ENCODE measurements at regions not wholly inside any gene's neighbourhood (a gene's known extent, or its start where the extent isn't known, plus 50 kb on each side); places are given as distances from the start of the nearest gene placed in this dataset.

DNA sequence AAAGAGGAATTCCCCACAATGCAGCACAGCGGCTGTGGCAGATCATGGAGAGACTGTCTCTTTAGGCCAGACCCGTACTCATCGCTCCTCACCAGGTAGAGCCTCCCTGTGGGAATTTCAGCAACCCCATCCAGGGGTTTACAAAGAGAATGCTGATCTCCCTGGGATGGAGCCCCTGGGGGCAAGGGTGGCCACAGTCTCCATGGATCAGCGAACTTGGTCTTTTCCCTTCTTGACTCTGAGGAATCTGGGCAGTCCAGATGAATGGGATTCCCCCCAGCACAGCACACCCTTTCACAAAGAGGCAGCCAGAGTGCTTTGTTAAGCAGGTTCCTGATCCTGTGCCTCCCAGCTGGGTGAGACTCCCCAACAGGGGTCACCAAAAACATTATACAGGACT, 108.7 kb upstream of the RGMB start:
- no peaks in the 10 kb centered on the region for H3K9me3 ChIP-seq (ENCODE audit: control insufficient read depth in 1 of 2, low read length in 2 of 2)
- Mint-ChIP-seq H3K4me3 (no peak overlapping the region), H3K27me3 (peaks cover 6 to 10% of the 10 kb centered on the region in 2 donors), H3K36me3 (no peaks in the 10 kb centered on the region), H3K9me3 (peaks cover 0 to 11% (median 3%) of the 10 kb centered on the region in 8 donors), H3K27ac (no peak overlapping the region), H3K4me1 (no peaks in the 10 kb centered on the region)
- no peak overlapping the region for H3K27ac ChIP-seq (ENCODE audit: low read depth, low read length)
- intact Hi-C loops (cut with micrococcal nuclease) = no loop called here
- no peaks in the 10 kb centered on the region for H3K27me3 ChIP-seq (ENCODE audit: insufficient read depth, low read length)
- H3K4me3 ChIP-seq (ENCODE audit: low read length in 2 of 2) = no peak overlapping the region
- H3K36me3 ChIP-seq (ENCODE audit: insufficient read depth, low read length) = no peaks in the 10 kb centered on the region
- ChIA-PET POLR2A (ENCODE audit: partially characterized antibody) (interaction anchor here (0.5 kb wide), 1 partner anchor 992 kb away, joined by 3 read pairs; no protein-coding TSS in a partner anchor), CTCF (ENCODE audit: partially characterized antibody) (no interaction called here)
- no peak for DNase-seq
- H3K4me1 ChIP-seq (ENCODE audit: insufficient read depth, low read length) = no peaks in the 10 kb centered on the region

GRCh38 chr5:98679963-98680362, 93.5 kb upstream of the RGMB start:
- Mint-ChIP-seq H3K36me3 (no peaks in the 10 kb centered on the region), H3K27me3 (peaks cover 0 to 3% of the 10 kb centered on the region in 2 donors), H3K9me3 (peaks cover 0 to 12% (median 3%) of the 10 kb centered on the region in 8 donors), H3K4me3 (no peak overlapping the region), H3K4me1 (peaks cover 0 to 8% (median 2%) of the 10 kb centered on the region in 4 donors), H3K27ac (no peak overlapping the region)
- ChIA-PET CTCF (ENCODE audit: partially characterized antibody) (no interaction called here), POLR2A (ENCODE audit: partially characterized antibody) (no interaction called here)
- H3K4me1 ChIP-seq (ENCODE audit: insufficient read depth, low read length) = no peaks in the 10 kb centered on the region
- intact Hi-C loops (cut with micrococcal nuclease) = no loop called here
- no peak for DNase-seq
- H3K4me3 ChIP-seq (ENCODE audit: low read length in 2 of 2) = no peak overlapping the region
- H3K36me3 ChIP-seq (ENCODE audit: insufficient read depth, low read length) = no peaks in the 10 kb centered on the region
- no peak overlapping the region for H3K27ac ChIP-seq (ENCODE audit: low read depth, low read length)
- H3K9me3 ChIP-seq (ENCODE audit: control insufficient read depth in 1 of 2, low read length in 2 of 2) = no peaks in the 10 kb centered on the region
- H3K27me3 ChIP-seq (ENCODE audit: insufficient read depth, low read length) = no peaks in the 10 kb centered on the region

DNA sequence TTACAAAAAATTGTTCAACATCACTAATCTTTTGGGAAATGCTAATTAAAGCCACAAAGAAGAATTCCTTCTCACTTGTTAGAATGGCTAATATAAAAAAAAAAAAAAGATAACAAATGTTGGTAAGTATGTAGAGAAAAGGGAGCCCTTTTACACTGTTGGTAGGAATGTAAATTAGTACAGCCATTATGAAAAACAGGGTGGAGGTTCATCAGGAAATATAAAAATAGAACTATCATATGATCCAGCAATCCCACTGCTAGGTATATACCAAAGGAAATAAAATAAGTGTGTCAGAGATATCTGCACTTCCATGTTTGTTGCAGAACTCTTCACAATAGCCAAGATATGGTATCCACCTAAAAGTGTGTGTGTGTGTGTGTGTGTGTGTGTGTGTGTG, 83.5 kb upstream of the RGMB start:
- H3K4me1 Mint-ChIP-seq = peaks cover 0 to 1% (median 0%) of the 10 kb centered on the region in 4 donors
- Histone ChIP-seq H3K27ac (ENCODE audit: low read depth, low read length) (no peak overlapping the region), H3K36me3 (ENCODE audit: insufficient read depth, low read length) (no peaks in the 10 kb centered on the region), H3K27me3 (ENCODE audit: insufficient read depth, low read length) (no peaks in the 10 kb centered on the region), H3K4me3 (ENCODE audit: low read length in 2 of 2) (no peak overlapping the region), H3K4me1 (ENCODE audit: insufficient read depth, low read length) (no peaks in the 10 kb centered on the region), H3K9me3 (ENCODE audit: control insufficient read depth in 1 of 2, low read length in 2 of 2) (no peaks in the 10 kb centered on the region)
- CTCF ChIA-PET (ENCODE audit: partially characterized antibody) = no interaction called here
- POLR2A ChIA-PET (ENCODE audit: partially characterized antibody) = no interaction called here
- intact Hi-C loops (cut with micrococcal nuclease) = no loop called here
- no peak overlapping the region for H3K4me3 Mint-ChIP-seq
- no peak overlapping the region for H3K27ac Mint-ChIP-seq
- H3K27me3 Mint-ChIP-seq = no peaks in the 10 kb centered on the region
- DNase-seq = no peak
- peaks cover 0 to 46% (median 23%) of the 10 kb centered on the region in 8 donors for H3K9me3 Mint-ChIP-seq
- no peaks in the 10 kb centered on the region for H3K36me3 Mint-ChIP-seq

DNA sequence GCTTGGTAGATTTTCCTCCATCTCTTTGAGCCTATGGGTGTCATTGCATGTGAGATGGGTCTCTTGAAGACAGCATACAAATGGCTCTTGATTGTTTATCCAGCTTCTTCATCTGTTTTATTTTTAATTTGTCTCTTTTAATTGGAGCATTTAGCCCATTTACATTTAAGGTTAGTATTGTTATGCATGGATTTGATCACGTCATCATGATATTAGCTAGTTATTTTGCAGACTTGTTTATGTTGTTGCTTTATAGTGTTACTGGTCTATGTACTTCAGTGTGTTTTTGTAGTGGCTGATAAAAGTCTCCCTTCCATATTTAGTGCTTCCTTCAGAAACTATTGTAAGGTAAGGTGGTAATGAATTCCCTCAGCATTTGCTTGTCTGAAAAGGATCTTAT, 78.6 kb upstream of the RGMB start:
- H3K27me3 Mint-ChIP-seq = peaks cover 2 to 6% of the 10 kb centered on the region in 2 donors
- no peak overlapping the region for H3K27ac Mint-ChIP-seq
- no peaks in the 10 kb centered on the region for H3K36me3 Mint-ChIP-seq
- Histone ChIP-seq H3K4me3 (ENCODE audit: low read length in 2 of 2) (no peak overlapping the region), H3K27me3 (ENCODE audit: insufficient read depth, low read length) (no peaks in the 10 kb centered on the region), H3K36me3 (ENCODE audit: insufficient read depth, low read length) (no peaks in the 10 kb centered on the region), H3K9me3 (ENCODE audit: control insufficient read depth in 1 of 2, low read length in 2 of 2) (no peaks in the 10 kb centered on the region), H3K4me1 (ENCODE audit: insufficient read depth, low read length) (no peaks in the 10 kb centered on the region), H3K27ac (ENCODE audit: low read depth, low read length) (no peak overlapping the region)
- DNase-seq = no peak
- H3K4me1 Mint-ChIP-seq = no peaks in the 10 kb centered on the region
- no peak overlapping the region for H3K4me3 Mint-ChIP-seq
- H3K9me3 Mint-ChIP-seq = peaks cover 2 to 44% (median 22%) of the 10 kb centered on the region in 8 donors
- ChIA-PET CTCF (ENCODE audit: partially characterized antibody) (no interaction called here), POLR2A (ENCODE audit: partially characterized antibody) (no interaction called here)
- intact Hi-C loops (cut with micrococcal nuclease) = no loop called here

- H3K27me3 ChIP-seq (ENCODE audit: insufficient read depth, low read length) = no peaks in the 10 kb centered on the region
- H3K36me3 ChIP-seq (ENCODE audit: insufficient read depth, low read length) = no peaks in the 10 kb centered on the region
- no peak overlapping the region for H3K4me3 Mint-ChIP-seq
- intact Hi-C loops (cut with micrococcal nuclease) = no loop called here
- DNase-seq = no peak
- no peaks in the 10 kb centered on the region for H3K9me3 ChIP-seq (ENCODE audit: control insufficient read depth in 1 of 2, low read length in 2 of 2)
- no peaks in the 10 kb centered on the region for H3K4me1 ChIP-seq (ENCODE audit: insufficient read depth, low read length)
- no peaks in the 10 kb centered on the region for H3K4me1 Mint-ChIP-seq
- H3K27ac Mint-ChIP-seq = no peak overlapping the region
- H3K36me3 Mint-ChIP-seq = no peaks in the 10 kb centered on the region
- H3K4me3 ChIP-seq (ENCODE audit: low read length in 2 of 2) = no peak overlapping the region
- H3K9me3 Mint-ChIP-seq = peaks cover 12 to 38% (median 24%) of the 10 kb centered on the region in 8 donors
- ChIA-PET POLR2A (ENCODE audit: partially characterized antibody) (no interaction called here), CTCF (ENCODE audit: partially characterized antibody) (no interaction called here)
- H3K27me3 Mint-ChIP-seq = peaks cover 4 to 11% of the 10 kb centered on the region in 2 donors
- no peak overlapping the region for H3K27ac ChIP-seq (ENCODE audit: low read depth, low read length)
Observed at GRCh38 chr5:98698359-98698758, 75.1 kb upstream of the RGMB start.

DNA sequence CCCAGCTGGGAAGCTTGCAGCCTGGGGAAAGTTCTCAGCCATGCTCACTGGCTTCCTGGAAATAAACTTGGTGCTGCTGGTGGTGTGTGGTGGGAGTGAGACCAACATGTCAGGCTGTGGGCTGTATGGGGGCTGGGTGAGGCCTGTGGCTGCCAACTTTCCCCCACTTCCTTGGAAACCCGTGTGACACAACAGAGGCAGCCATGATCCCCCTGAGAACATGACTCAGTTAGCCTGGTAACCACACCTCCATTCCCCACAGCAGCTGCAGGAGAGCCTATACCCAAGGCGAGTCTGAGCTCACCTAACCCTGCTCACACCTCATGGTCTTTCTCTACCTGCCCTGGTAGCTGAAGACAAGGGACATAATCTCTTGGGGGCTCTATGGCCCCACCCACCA, 72.7 kb upstream of the RGMB start:
- ChIA-PET POLR2A (ENCODE audit: partially characterized antibody) (no interaction called here), CTCF (ENCODE audit: partially characterized antibody) (no interaction called here)
- Histone ChIP-seq H3K9me3 (ENCODE audit: control insufficient read depth in 1 of 2, low read length in 2 of 2) (no peaks in the 10 kb centered on the region), H3K36me3 (ENCODE audit: insufficient read depth, low read length) (no peaks in the 10 kb centered on the region), H3K27me3 (ENCODE audit: insufficient read depth, low read length) (no peaks in the 10 kb centered on the region), H3K4me3 (ENCODE audit: low read length in 2 of 2) (no peak overlapping the region), H3K4me1 (ENCODE audit: insufficient read depth, low read length) (no peaks in the 10 kb centered on the region), H3K27ac (ENCODE audit: low read depth, low read length) (no peak overlapping the region)
- peaks cover 9 to 28% (median 20%) of the 10 kb centered on the region in 8 donors for H3K9me3 Mint-ChIP-seq
- DNase-seq = no peak
- H3K4me3 Mint-ChIP-seq = no peak overlapping the region
- intact Hi-C loops (cut with micrococcal nuclease) = no loop called here
- H3K27ac Mint-ChIP-seq = no peak overlapping the region
- H3K27me3 Mint-ChIP-seq = peaks cover 4 to 11% of the 10 kb centered on the region in 2 donors
- H3K4me1 Mint-ChIP-seq = no peaks in the 10 kb centered on the region
- H3K36me3 Mint-ChIP-seq = no peaks in the 10 kb centered on the region

GRCh38 chr5:98705841-98706240, 67.6 kb upstream of the RGMB start:
- ChIA-PET POLR2A (ENCODE audit: partially characterized antibody) (no interaction called here), CTCF (ENCODE audit: partially characterized antibody) (no interaction called here)
- Histone ChIP-seq H3K4me3 (ENCODE audit: low read length in 2 of 2) (no peak overlapping the region), H3K9me3 (ENCODE audit: control insufficient read depth in 1 of 2, low read length in 2 of 2) (no peaks in the 10 kb centered on the region), H3K36me3 (ENCODE audit: insufficient read depth, low read length) (no peaks in the 10 kb centered on the region), H3K27ac (ENCODE audit: low read depth, low read length) (no peak overlapping the region), H3K27me3 (ENCODE audit: insufficient read depth, low read length) (no peaks in the 10 kb centered on the region), H3K4me1 (ENCODE audit: insufficient read depth, low read length) (no peaks in the 10 kb centered on the region)
- no peak for DNase-seq
- Mint-ChIP-seq H3K27ac (no peak overlapping the region), H3K9me3 (peaks cover 8 to 27% (median 20%) of the 10 kb centered on the region in 8 donors), H3K27me3 (peaks cover 2 to 6% of the 10 kb centered on the region in 2 donors), H3K4me1 (no peaks in the 10 kb centered on the region), H3K36me3 (no peaks in the 10 kb centered on the region), H3K4me3 (no peak overlapping the region)
- intact Hi-C loops (cut with micrococcal nuclease) = no loop called here

DNA sequence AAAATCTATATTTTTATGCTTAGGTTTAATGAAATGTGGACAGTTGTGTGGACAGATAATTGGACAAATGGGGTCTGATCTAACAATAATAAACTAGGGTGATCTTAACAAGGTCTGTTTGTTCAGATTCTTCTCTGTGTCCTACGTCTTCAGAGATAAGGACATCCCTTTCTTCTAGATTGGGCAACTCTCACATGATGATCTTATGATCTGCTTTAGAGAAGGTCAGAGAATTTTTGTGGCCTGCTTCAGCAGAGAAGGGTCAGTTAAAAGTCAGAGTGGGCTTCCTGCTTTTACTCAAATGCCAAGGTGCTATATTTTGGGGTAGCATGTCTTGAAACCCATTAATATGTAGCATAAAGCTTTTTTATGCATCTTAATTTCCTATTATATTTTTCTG, 63.8 kb upstream of the RGMB start:
- H3K4me3 Mint-ChIP-seq = no peak overlapping the region
- H3K27me3 Mint-ChIP-seq = no peaks in the 10 kb centered on the region
- Histone ChIP-seq H3K4me3 (ENCODE audit: low read length in 2 of 2) (no peak overlapping the region), H3K9me3 (ENCODE audit: control insufficient read depth in 1 of 2, low read length in 2 of 2) (no peaks in the 10 kb centered on the region), H3K36me3 (ENCODE audit: insufficient read depth, low read length) (no peaks in the 10 kb centered on the region), H3K27ac (ENCODE audit: low read depth, low read length) (no peak overlapping the region), H3K27me3 (ENCODE audit: insufficient read depth, low read length) (no peaks in the 10 kb centered on the region), H3K4me1 (ENCODE audit: insufficient read depth, low read length) (no peaks in the 10 kb centered on the region)
- H3K27ac Mint-ChIP-seq = no peak overlapping the region
- H3K36me3 Mint-ChIP-seq = no peaks in the 10 kb centered on the region
- H3K9me3 Mint-ChIP-seq = peaks cover 0 to 5% (median 0%) of the 10 kb centered on the region in 8 donors
- no peaks in the 10 kb centered on the region for H3K4me1 Mint-ChIP-seq
- POLR2A ChIA-PET (ENCODE audit: partially characterized antibody) = no interaction called here
- CTCF ChIA-PET (ENCODE audit: partially characterized antibody) = no interaction called here
- no peak for DNase-seq
- intact Hi-C loops (cut with micrococcal nuclease) = no loop called here
